GM23248 (cell line): ENCODE measurements at regions not wholly inside any gene's neighbourhood (a gene's known extent, or its start where the extent isn't known, plus 50 kb on each side); places are given as distances from the start of the nearest gene placed in this dataset.

Experiments
- DNase-seq: peaks from one replicate; pipeline ENCODE4 v3.0.0-alpha.2; 2015
- H2AFZ ChIP-seq: fragments of 200-600 bp; sonication (generic); 2 replicates; pipeline ENCODE4 v1.6.1; 2016; ENCODE audit warnings: antibody characterized with exemption
- H3F3A ChIP-seq: fragments of 200-600 bp; sonication (generic); 2 replicates; pipeline ENCODE4 v1.6.1; 2016; ENCODE audit warnings: mild to moderate bottlenecking, antibody characterized with exemption, mixed run types; ENCODE audit not compliant: insufficient read depth
- H3K27ac ChIP-seq: fragments of 200-600 bp; sonication (generic); 2 replicates; pipeline ENCODE4 v1.5.1; 2016; ENCODE audit warnings: mild to moderate bottlenecking
- H3K27me3 ChIP-seq: fragments of 200-600 bp; sonication (generic); replicated peaks from 2 replicates; pipeline ENCODE4 v1.6.1; 2016; ENCODE audit warnings: mild to moderate bottlenecking; ENCODE audit not compliant: insufficient read depth
- H3K36me3 ChIP-seq: fragments of 200-600 bp; sonication (generic); 2 replicates; pipeline ENCODE4 v1.6.1; 2016; ENCODE audit warnings: low read depth, mild to moderate bottlenecking
- H3K4me1 ChIP-seq: fragments of 200-600 bp; sonication (generic); 2 replicates; pipeline ENCODE4 v1.6.1; 2016; ENCODE audit warnings: mild to moderate bottlenecking; ENCODE audit not compliant: insufficient read depth
- H3K4me2 ChIP-seq: fragments of 200-600 bp; sonication (generic); one replicate; pipeline ENCODE4 v1.6.1; 2016; ENCODE audit warnings: mild to moderate bottlenecking; ENCODE audit not compliant: unreplicated experiment
- H3K4me3 ChIP-seq: fragments of 200-600 bp; sonication (generic); 2 replicates; pipeline ENCODE4 v1.5.1; 2016; ENCODE audit warnings: mild to moderate bottlenecking
- H3K79me2 ChIP-seq: fragments of 200-600 bp; sonication (generic); 2 replicates; pipeline ENCODE4 v1.6.1; 2016; ENCODE audit warnings: mild to moderate bottlenecking; ENCODE audit not compliant: insufficient read depth
- H3K9ac ChIP-seq: fragments of 200-600 bp; sonication (generic); 2 replicates; pipeline ENCODE4 v1.6.1; 2016; ENCODE audit warnings: mild to moderate bottlenecking
- H3K9me2 ChIP-seq: fragments of 200-600 bp; sonication (generic); 2 replicates; pipeline ENCODE4 v1.6.1; 2016; ENCODE audit warnings: mixed run types, mild to moderate bottlenecking, moderate library complexity; ENCODE audit not compliant: insufficient read depth
- H3K9me3 ChIP-seq: fragments of 200-600 bp; sonication (generic); one replicate; pipeline ENCODE4 v1.6.1; 2017; ENCODE audit warnings: low read depth
- H4K20me1 ChIP-seq: fragments of 200-600 bp; sonication (generic); 2 replicates; pipeline ENCODE4 v1.6.0; 2016; ENCODE audit not compliant: insufficient read depth
- EZH2 ChIP-seq: fragments of 200-600 bp; sonication (generic); IDR thresholded peaks from 2 replicates; pipeline ENCODE4 v1.6.1; 2018; ENCODE audit warnings: antibody characterized with exemption, mild to moderate bottlenecking; ENCODE audit not compliant: insufficient read depth, poor library complexity, severe bottlenecking
- EZH2phosphoT487 ChIP-seq: fragments of 200-600 bp; sonication (generic); IDR thresholded peaks from 2 replicates; pipeline ENCODE4 v1.6.1; 2018; ENCODE audit warnings: antibody characterized with exemption, moderate library complexity, mild to moderate bottlenecking, low read depth; ENCODE audit not compliant: insufficient read depth
- WGBS, 2 experiments: methylation state at CpG; one replicate each; pipeline ENCODE4 v1.1.6; 2015 to 2017; ENCODE audit warnings: low lambda C conversion rate in 2 of 2, low coverage in 1 of 2; ENCODE audit errors: missing lambda C conversion rate in 2 of 2; 5-methylcytosine and 5-hydroxymethylcytosine counted together
- in situ Hi-C: fragments of 300-500 bp; cut with MboI; formaldehyde crosslinking; loops from 2 replicates; pipeline ENCODE4 v1.15.0; 2020

GRCh38 chr22:44605486-44605885 lies 96.5 kb upstream of the PRR5 start:
- no peaks in the 10 kb centered on the region for H3K9me2 ChIP-seq
- H2AFZ ChIP-seq = no peak overlapping the region
- no peak overlapping the region for H3K4me2 ChIP-seq
- peaks cover 8% of the 10 kb centered on the region; the same call in 1 of the 2 replicates for H3K27me3 ChIP-seq
- H3K9me3 ChIP-seq = no peaks in the 10 kb centered on the region
- no peak overlapping the region for H3K27ac ChIP-seq
- 45 to 54% methylated on average over 9 of the region's 9 CpGs for WGBS, 2 experiments
- H4K20me1 ChIP-seq = no peaks in the 10 kb centered on the region
- H3K36me3 ChIP-seq = no peaks in the 10 kb centered on the region
- in situ Hi-C loops = no loop called here
- no peak for DNase-seq
- H3K79me2 ChIP-seq = no peaks in the 10 kb centered on the region
- no peaks in the 10 kb centered on the region for H3F3A ChIP-seq
- no peak overlapping the region for H3K9ac ChIP-seq
- no peaks in the 10 kb centered on the region for H3K4me1 ChIP-seq
- TF ChIP-seq EZH2 = no peak
- no peak for TF ChIP-seq EZH2phosphoT487
- H3K4me3 ChIP-seq = no peak overlapping the region

- H3K9me3 ChIP-seq = no peaks in the 10 kb centered on the region
- 68 to 78% methylated on average over 4 to 6 of the region's 6 CpGs for WGBS, 2 experiments
- H3K9me2 ChIP-seq = no peaks in the 10 kb centered on the region
- H3K27ac ChIP-seq = no peak overlapping the region
- H2AFZ ChIP-seq = no peak overlapping the region
- H3K9ac ChIP-seq = no peak overlapping the region
- no peak overlapping the region for H3K4me2 ChIP-seq
- no peaks in the 10 kb centered on the region for H3F3A ChIP-seq
- H3K36me3 ChIP-seq = no peaks in the 10 kb centered on the region
- in situ Hi-C loops = no loop called here
- H3K4me1 ChIP-seq = no peaks in the 10 kb centered on the region
- peaks cover 8% of the 10 kb centered on the region; the same call in 1 of the 2 replicates for H3K27me3 ChIP-seq
- no peaks in the 10 kb centered on the region for H4K20me1 ChIP-seq
- no peaks in the 10 kb centered on the region for H3K79me2 ChIP-seq
- no peak overlapping the region for H3K4me3 ChIP-seq
- no peak for DNase-seq
- TF ChIP-seq EZH2 (no peak), EZH2phosphoT487 (no peak)
These were observed 97.0 kb upstream of the PRR5 start for GRCh38 chr22:44604991-44605390.

GRCh38 chr22:44604455-44604854 lies 97.5 kb upstream of the PRR5 start:
- DNase-seq = no peak
- 64 to 79% methylated on average over 4 of the region's 4 CpGs for whole genome bisulfite sequencing, 2 experiments
- Histone ChIP-seq H3K4me2 (no peak overlapping the region), H3K9me2 (no peaks in the 10 kb centered on the region), H3K27me3 (peaks cover 8% of the 10 kb centered on the region; the same call in 1 of the 2 replicates), H3K4me3 (no peak overlapping the region), H4K20me1 (no peaks in the 10 kb centered on the region), H3K27ac (no peak overlapping the region), H2AFZ (no peak overlapping the region), H3K9ac (no peak overlapping the region), H3K9me3 (no peaks in the 10 kb centered on the region), H3K4me1 (no peaks in the 10 kb centered on the region), H3K36me3 (no peaks in the 10 kb centered on the region), H3K79me2 (no peaks in the 10 kb centered on the region), H3F3A (no peaks in the 10 kb centered on the region)
- in situ Hi-C loops = no loop called here
- TF ChIP-seq EZH2 (no peak), EZH2phosphoT487 (no peak)

GRCh38 chr22:44603767-44604166 lies 98.2 kb upstream of the PRR5 start:
- H3K36me3 ChIP-seq = no peaks in the 10 kb centered on the region
- no peaks in the 10 kb centered on the region for H3K9me3 ChIP-seq
- no peak overlapping the region for H2AFZ ChIP-seq
- H3K79me2 ChIP-seq = no peaks in the 10 kb centered on the region
- no peak for DNase-seq
- no peak overlapping the region for H3K9ac ChIP-seq
- H3K4me1 ChIP-seq = no peaks in the 10 kb centered on the region
- H3K27ac ChIP-seq = no peak overlapping the region
- no peaks in the 10 kb centered on the region for H3F3A ChIP-seq
- no peaks in the 10 kb centered on the region for H4K20me1 ChIP-seq
- no peak overlapping the region for H3K4me2 ChIP-seq
- H3K27me3 ChIP-seq = peaks cover 8% of the 10 kb centered on the region; the same call in 1 of the 2 replicates
- H3K4me3 ChIP-seq = no peak overlapping the region
- TF ChIP-seq EZH2phosphoT487 (no peak), EZH2 (no peak)
- no peaks in the 10 kb centered on the region for H3K9me2 ChIP-seq
- WGBS, 2 experiments = 84 to 86% methylated on average over 11 of the region's 11 CpGs
- in situ Hi-C loops = no loop called here

GRCh38 chr22:44601725-44602124 lies 100.3 kb upstream of the PRR5 start:
- H3K4me3 ChIP-seq = no peak overlapping the region
- DNase-seq = no peak
- H3K27me3 ChIP-seq = peaks cover 8% of the 10 kb centered on the region; the same call in 1 of the 2 replicates
- in situ Hi-C loops = no loop called here
- H3K79me2 ChIP-seq = no peaks in the 10 kb centered on the region
- H3K9me2 ChIP-seq = no peaks in the 10 kb centered on the region
- H3K9ac ChIP-seq = no peak overlapping the region
- 67 to 69% methylated on average over 5 of the region's 5 CpGs for WGBS, 2 experiments
- H3K4me2 ChIP-seq = no peak overlapping the region
- TF ChIP-seq EZH2 = no peak
- no peak for TF ChIP-seq EZH2phosphoT487
- no peak overlapping the region for H3K27ac ChIP-seq
- no peaks in the 10 kb centered on the region for H3K4me1 ChIP-seq
- no peaks in the 10 kb centered on the region for H3K9me3 ChIP-seq
- no peaks in the 10 kb centered on the region for H3F3A ChIP-seq
- H4K20me1 ChIP-seq = no peaks in the 10 kb centered on the region
- H2AFZ ChIP-seq = no peak overlapping the region
- H3K36me3 ChIP-seq = no peaks in the 10 kb centered on the region
